ENCODE measurements at regions not wholly inside any gene's neighbourhood (a gene's known extent, or its start where the extent isn't known, plus 50 kb on each side); places are given as distances from the start of the nearest gene placed in this dataset.

DNA sequence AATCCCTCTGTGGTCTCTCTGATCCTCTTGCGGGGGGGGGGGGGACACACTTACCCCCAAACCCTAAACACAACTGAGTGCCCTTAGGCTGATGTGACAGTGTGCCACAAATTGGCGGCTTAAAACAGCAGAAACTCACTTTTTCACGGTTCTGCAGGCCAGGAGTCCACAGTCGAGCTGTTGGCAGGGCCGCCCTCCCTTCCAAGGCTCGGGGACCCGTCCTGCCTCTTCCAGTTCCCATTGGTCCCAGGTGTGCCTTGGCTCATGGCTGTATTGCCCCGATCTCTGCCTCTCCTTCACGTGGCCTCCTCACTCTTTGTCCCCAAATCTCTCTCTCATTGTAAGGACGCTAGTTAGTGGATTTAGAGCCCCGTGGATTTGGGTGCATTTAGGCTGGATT lies 199.9 kb upstream of the CIBAR2 start:
- Histone ChIP-seq H3K36me3 (ENCODE audit: control insufficient read depth, insufficient read depth, low read length) (no peaks in the 10 kb centered on the region), H3K9ac (ENCODE audit: low read length) (no peak overlapping the region), H3K4me3 (ENCODE audit: low read length) (no peak overlapping the region), H3K27me3 (ENCODE audit: control insufficient read depth, insufficient read depth, low read length) (no peaks in the 10 kb centered on the region), H3K4me1 (ENCODE audit: control insufficient read depth, insufficient read depth, low read length) (peaks cover 10% of the 10 kb centered on the region), H3K27ac (ENCODE audit: low read depth, low read length) (no peak overlapping the region)

- Histone ChIP-seq H3K27ac (ENCODE audit: low read depth, low read length) (no peak overlapping the region), H3K36me3 (ENCODE audit: control insufficient read depth, insufficient read depth, low read length) (no peaks in the 10 kb centered on the region), H3K4me3 (ENCODE audit: low read length) (no peak overlapping the region), H3K27me3 (ENCODE audit: control insufficient read depth, insufficient read depth, low read length) (no peaks in the 10 kb centered on the region), H3K9ac (ENCODE audit: low read length) (no peak overlapping the region), H3K4me1 (ENCODE audit: control insufficient read depth, insufficient read depth, low read length) (peaks cover 10% of the 10 kb centered on the region)
These were observed 200.6 kb upstream of the CIBAR2 start for GRCh38 chr16:85312642-85313525.

- H3K9ac ChIP-seq (ENCODE audit: low read length): no peak overlapping the region
- no peak overlapping the region for H3K4me3 ChIP-seq (ENCODE audit: low read length)
- peaks cover 10% of the 10 kb centered on the region for H3K4me1 ChIP-seq (ENCODE audit: control insufficient read depth, insufficient read depth, low read length)
- H3K27ac ChIP-seq (ENCODE audit: low read depth, low read length): no peak overlapping the region
- no peaks in the 10 kb centered on the region for H3K27me3 ChIP-seq (ENCODE audit: control insufficient read depth, insufficient read depth, low read length)
- no peaks in the 10 kb centered on the region for H3K36me3 ChIP-seq (ENCODE audit: control insufficient read depth, insufficient read depth, low read length)
These were observed 201.4 kb upstream of the CIBAR2 start for GRCh38 chr16:85313526-85314301.

DNA sequence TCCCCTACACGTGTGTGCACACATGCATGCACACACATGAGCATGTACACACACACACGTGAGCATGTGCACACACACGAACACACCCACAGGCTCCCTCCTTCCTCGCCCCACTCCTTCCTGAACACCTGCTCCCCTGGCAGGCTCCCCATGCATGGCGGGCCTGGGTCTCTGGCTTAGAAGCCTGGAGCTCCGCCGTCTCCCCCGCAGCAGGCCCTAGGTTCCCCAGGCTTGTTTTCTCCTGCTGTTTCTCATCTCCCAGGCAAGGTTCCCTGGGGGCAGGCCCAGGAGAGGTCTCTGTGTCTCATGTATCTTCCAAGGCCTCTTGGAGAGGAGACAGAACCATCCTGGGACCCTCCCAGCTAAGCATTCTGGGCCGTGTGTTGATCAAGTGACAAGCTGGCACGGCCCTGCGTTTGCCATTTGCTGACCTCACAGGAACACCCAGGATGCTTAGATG lies 202.3 kb upstream of the CIBAR2 start:
- peaks cover 10% of the 10 kb centered on the region for H3K4me1 ChIP-seq (ENCODE audit: control insufficient read depth, insufficient read depth, low read length)
- no peak overlapping the region for H3K9ac ChIP-seq (ENCODE audit: low read length)
- no peak overlapping the region for H3K4me3 ChIP-seq (ENCODE audit: low read length)
- no peak overlapping the region for H3K27ac ChIP-seq (ENCODE audit: low read depth, low read length)
- H3K36me3 ChIP-seq (ENCODE audit: control insufficient read depth, insufficient read depth, low read length): no peaks in the 10 kb centered on the region
- H3K27me3 ChIP-seq (ENCODE audit: control insufficient read depth, insufficient read depth, low read length): no peaks in the 10 kb centered on the region

DNA sequence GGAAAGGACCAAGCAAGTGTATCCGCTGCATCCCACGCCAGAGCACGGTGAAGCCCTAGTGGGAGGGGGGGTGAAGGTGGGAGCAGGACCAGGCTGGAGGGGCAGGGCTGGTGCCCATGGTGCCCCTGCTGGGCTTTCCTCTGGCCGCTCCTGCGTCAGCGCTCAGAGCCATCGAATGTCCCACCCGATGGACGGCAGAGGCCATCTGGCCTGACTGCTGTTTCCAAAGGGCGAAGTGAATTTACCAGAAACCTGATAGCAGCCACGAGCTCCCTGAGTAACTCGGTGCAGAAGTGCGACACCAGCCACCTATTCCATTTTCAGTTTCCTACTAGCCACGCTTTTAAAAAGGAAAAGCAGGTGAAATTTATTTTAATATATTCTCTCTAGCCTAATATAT lies 203.6 kb upstream of the CIBAR2 start:
- Histone ChIP-seq H3K4me1 (ENCODE audit: control insufficient read depth, insufficient read depth, low read length) (peaks cover 10% of the 10 kb centered on the region), H3K9ac (ENCODE audit: low read length) (no peak overlapping the region), H3K27ac (ENCODE audit: low read depth, low read length) (no peak overlapping the region), H3K27me3 (ENCODE audit: control insufficient read depth, insufficient read depth, low read length) (no peaks in the 10 kb centered on the region), H3K36me3 (ENCODE audit: control insufficient read depth, insufficient read depth, low read length) (no peaks in the 10 kb centered on the region), H3K4me3 (ENCODE audit: low read length) (no peak overlapping the region)

GRCh38 chr16:85316321-85316919 lies 204.1 kb upstream of the CIBAR2 start:
- H3K4me1 ChIP-seq (ENCODE audit: control insufficient read depth, insufficient read depth, low read length): peaks cover 12% of the 10 kb centered on the region

GRCh38 chr16:85316944-85317343 lies 204.7 kb upstream of the CIBAR2 start:
- Histone ChIP-seq H3K4me1 (ENCODE audit: control insufficient read depth, insufficient read depth, low read length) (peaks cover 17% of the 10 kb centered on the region), H3K4me3 (ENCODE audit: low read length) (no peak overlapping the region), H3K36me3 (ENCODE audit: control insufficient read depth, insufficient read depth, low read length) (no peaks in the 10 kb centered on the region), H3K27ac (ENCODE audit: low read depth, low read length) (no peak overlapping the region), H3K9ac (ENCODE audit: low read length) (no peak overlapping the region), H3K27me3 (ENCODE audit: control insufficient read depth, insufficient read depth, low read length) (no peaks in the 10 kb centered on the region)

More at GRCh38 chr16:85316321-85316919, 204.1 kb upstream of the CIBAR2 start:
- no peak overlapping the region for H3K27ac ChIP-seq (ENCODE audit: low read depth, low read length)
- H3K27me3 ChIP-seq (ENCODE audit: control insufficient read depth, insufficient read depth, low read length): no peaks in the 10 kb centered on the region
- H3K9ac ChIP-seq (ENCODE audit: low read length): no peak overlapping the region
- H3K4me3 ChIP-seq (ENCODE audit: low read length): no peak overlapping the region
- no peaks in the 10 kb centered on the region for H3K36me3 ChIP-seq (ENCODE audit: control insufficient read depth, insufficient read depth, low read length)

DNA sequence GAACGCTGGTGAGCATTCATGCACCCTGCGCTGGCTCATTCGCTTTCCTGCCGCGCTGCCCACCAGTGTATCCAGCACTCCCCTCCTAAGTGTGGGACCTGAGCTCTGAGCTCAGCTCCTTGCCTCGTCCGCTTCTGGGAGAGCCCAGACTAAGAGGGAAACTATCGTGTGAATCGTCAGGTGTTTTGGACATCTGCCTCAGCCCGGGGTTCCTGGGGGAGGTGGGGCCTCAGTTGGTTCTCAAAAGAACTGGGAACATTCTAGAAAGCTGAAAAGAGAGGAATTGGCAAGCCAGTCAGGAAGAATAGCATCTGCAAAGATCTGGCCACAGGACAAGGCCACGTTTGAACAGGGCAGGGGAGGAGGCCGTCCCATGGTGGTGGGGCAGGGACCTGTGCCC lies 205.4 kb upstream of the CIBAR2 start:
- H3K4me1 ChIP-seq (ENCODE audit: control insufficient read depth, insufficient read depth, low read length): peaks cover 17% of the 10 kb centered on the region
- H3K27ac ChIP-seq (ENCODE audit: low read depth, low read length): no peak overlapping the region
- H3K9ac ChIP-seq (ENCODE audit: low read length): no peak overlapping the region
- H3K27me3 ChIP-seq (ENCODE audit: control insufficient read depth, insufficient read depth, low read length): no peaks in the 10 kb centered on the region
- H3K4me3 ChIP-seq (ENCODE audit: low read length): no peak overlapping the region
- no peaks in the 10 kb centered on the region for H3K36me3 ChIP-seq (ENCODE audit: control insufficient read depth, insufficient read depth, low read length)

GRCh38 chr16:85319208-85319983 lies 207.1 kb upstream of the CIBAR2 start:
- peaks cover 11% of the 10 kb centered on the region for H3K4me1 ChIP-seq (ENCODE audit: control insufficient read depth, insufficient read depth, low read length)
- no peaks in the 10 kb centered on the region for H3K27me3 ChIP-seq (ENCODE audit: control insufficient read depth, insufficient read depth, low read length)
- H3K27ac ChIP-seq (ENCODE audit: low read depth, low read length): no peak overlapping the region
- no peaks in the 10 kb centered on the region for H3K36me3 ChIP-seq (ENCODE audit: control insufficient read depth, insufficient read depth, low read length)
- H3K4me3 ChIP-seq (ENCODE audit: low read length): no peak overlapping the region
- H3K9ac ChIP-seq (ENCODE audit: low read length): no peak overlapping the region

- Histone ChIP-seq H3K36me3 (ENCODE audit: control insufficient read depth, insufficient read depth, low read length) (no peaks in the 10 kb centered on the region), H3K9ac (ENCODE audit: low read length) (no peak overlapping the region), H3K4me3 (ENCODE audit: low read length) (no peak overlapping the region), H3K27ac (ENCODE audit: low read depth, low read length) (no peak overlapping the region), H3K27me3 (ENCODE audit: control insufficient read depth, insufficient read depth, low read length) (no peaks in the 10 kb centered on the region), H3K4me1 (ENCODE audit: control insufficient read depth, insufficient read depth, low read length) (peaks cover 11% of the 10 kb centered on the region)
These were observed 207.7 kb upstream of the CIBAR2 start for GRCh38 chr16:85319984-85320440.

DNA sequence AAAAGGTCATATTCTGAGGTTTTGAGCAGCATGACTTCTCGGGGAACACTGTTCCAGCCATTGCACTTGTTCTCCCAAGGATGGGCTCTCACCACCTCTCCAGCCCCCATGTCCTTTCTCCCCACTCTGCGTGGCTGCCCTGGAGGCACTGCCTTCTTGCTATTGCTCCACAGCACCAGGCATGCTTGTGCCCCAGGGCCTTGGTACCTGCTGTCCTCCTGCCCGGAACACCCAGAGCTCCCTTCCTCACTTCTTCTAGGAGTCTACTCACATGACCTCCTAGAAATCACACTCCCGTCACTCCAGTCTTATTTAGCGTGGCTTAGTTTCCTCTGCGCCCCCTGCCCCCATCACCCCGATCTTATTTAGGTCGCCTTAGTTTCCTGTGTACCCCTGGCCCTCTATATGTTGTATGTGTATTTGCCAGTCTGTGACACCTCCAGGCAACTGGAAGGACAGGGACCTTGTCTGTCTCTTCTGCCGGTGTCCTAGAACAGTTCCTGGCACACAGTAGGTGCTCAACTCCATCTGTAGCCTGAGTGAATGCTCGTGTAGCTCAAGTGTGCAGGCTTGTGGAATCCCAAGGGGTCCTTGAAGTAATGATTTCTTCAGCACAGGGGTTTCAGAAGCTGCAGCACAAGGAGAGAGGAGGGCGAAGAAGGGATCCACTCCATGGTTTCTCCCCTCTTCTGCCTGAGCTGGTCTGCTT lies 208.6 kb upstream of the CIBAR2 start:
- no peak overlapping the region for H3K9ac ChIP-seq (ENCODE audit: low read length)
- no peaks in the 10 kb centered on the region for H3K36me3 ChIP-seq (ENCODE audit: control insufficient read depth, insufficient read depth, low read length)
- H3K27me3 ChIP-seq (ENCODE audit: control insufficient read depth, insufficient read depth, low read length): no peaks in the 10 kb centered on the region
- peaks cover 11% of the 10 kb centered on the region for H3K4me1 ChIP-seq (ENCODE audit: control insufficient read depth, insufficient read depth, low read length)
- no peak overlapping the region for H3K4me3 ChIP-seq (ENCODE audit: low read length)
- peak overlapping the region; percentile 71 for H3K27ac ChIP-seq (ENCODE audit: low read depth, low read length)
